H1 (cell line): ENCODE measurements at regions not wholly inside any gene's neighbourhood (a gene's known extent, or its start where the extent isn't known, plus 50 kb on each side); places are given as distances from the start of the nearest gene placed in this dataset.

ENCODE experiments used
- CTCF ChIA-PET: fragments of 300-600 bp; sonication (Branson Sonifier 250); formaldehyde crosslinking; loops from one replicate; lab custom pipeline; 2021; ENCODE audit not compliant: partially characterized antibody; lab: Charles Lee
- POLR2A ChIA-PET: fragments of 300-600 bp; sonication (Branson Sonifier 250); formaldehyde crosslinking; loops from one replicate; lab custom pipeline; 2021; ENCODE audit warnings: inconsistent platforms; ENCODE audit not compliant: partially characterized antibody; lab: Charles Lee
- DNase-seq, 2 experiments: peaks; one replicate each; pipeline versions ENCODE4 v3.0.0 to v3.0.0-alpha.2; 2010 to 2022; ENCODE audit warnings: low spot score in 2 of 2, low read depth in 1 of 2, mixed read lengths in 1 of 2
- FAIRE-seq: peaks from 2 replicates; lab custom pipeline; 2011; peaks lifted over from hg19 to GRCh38; lab: Jason Lieb, UNC
- H2AFZ ChIP-seq: 2 replicates; pipeline ENCODE4 v1.8.1; 2012; ENCODE audit warnings: low read length, inconsistent platforms
- H2AK5ac ChIP-seq: 2 replicates; pipeline ENCODE4 v1.6.1; 2013; ENCODE audit warnings: low read depth, low read length
- H2BK120ac ChIP-seq: replicated peaks from 2 replicates; pipeline ENCODE3; 2013; ENCODE audit warnings: low read depth, low read length, inconsistent platforms
- H2BK12ac ChIP-seq: 2 replicates; pipeline ENCODE4 v1.6.1; 2013; ENCODE audit warnings: low read depth, low read length
- H2BK15ac ChIP-seq: 2 replicates; pipeline ENCODE4 v1.6.1; 2013; ENCODE audit warnings: low read length
- H2BK20ac ChIP-seq: 2 replicates; pipeline ENCODE4 v1.6.1; 2013; ENCODE audit warnings: low read length
- H2BK5ac ChIP-seq: 2 replicates; pipeline ENCODE4 v1.6.1; 2013; ENCODE audit warnings: low read depth, low read length
- H3K14ac ChIP-seq: 2 replicates; pipeline ENCODE4 v1.6.1; 2013; ENCODE audit warnings: inconsistent platforms; ENCODE audit not compliant: insufficient read length
- H3K18ac ChIP-seq: 2 replicates; pipeline ENCODE4 v1.6.1; 2013; ENCODE audit warnings: low read length; ENCODE audit errors: extremely low read depth
- H3K23ac ChIP-seq: 2 replicates; pipeline ENCODE4 v1.6.1; 2013; ENCODE audit warnings: inconsistent platforms; ENCODE audit not compliant: insufficient read length
- H3K23me2 ChIP-seq: 2 replicates; pipeline ENCODE4 v1.6.1; 2013; ENCODE audit warnings: low read depth, low read length
- H3K27ac ChIP-seq: 2 replicates; pipeline ENCODE4 v1.6.1; 2011; ENCODE audit warnings: low read depth, low read length, inconsistent platforms
- H3K27me3 ChIP-seq, 4 experiments: replicated peaks in 1 of 4; 1 replicate in 1 of 4; 2 replicates in 3 of 4; pipeline versions ENCODE4 v1.6.1 to v1.8.1; 2011 to 2013; ENCODE audit warnings: low read length in 3 of 4, mild to moderate bottlenecking in 3 of 4, inconsistent platforms in 2 of 4, mixed read lengths in 2 of 4, moderate library complexity in 1 of 4; ENCODE audit not compliant: control insufficient read depth in 3 of 4, insufficient read depth in 3 of 4; ENCODE audit errors: extremely low read depth in 1 of 4
- H3K36me3 ChIP-seq, 4 experiments: 2 replicates each; pipeline versions ENCODE4 v1.6.1 to v1.8.1; 2011 to 2013; ENCODE audit warnings: mild to moderate bottlenecking in 4 of 4, low read length in 3 of 4, moderate library complexity in 2 of 4, control low read depth in 1 of 4, inconsistent platforms in 1 of 4; ENCODE audit not compliant: insufficient read depth in 4 of 4, control insufficient read depth in 2 of 4
- H3K4ac ChIP-seq: replicated peaks from 2 replicates; pipeline ENCODE3; 2013; ENCODE audit warnings: low read length, low read depth, mixed read lengths, inconsistent platforms; ENCODE audit not compliant: insufficient read length
- H3K4me1 ChIP-seq, 4 experiments: replicated peaks in 1 of 4; 1 replicate in 1 of 4; 2 replicates in 3 of 4; pipeline versions ENCODE4 v1.6.1 to v1.8.1; 2011 to 2013; ENCODE audit warnings: low read length in 3 of 4, inconsistent platforms in 2 of 4, mixed read lengths in 1 of 4; ENCODE audit not compliant: insufficient read depth in 4 of 4, control insufficient read depth in 3 of 4
- H3K4me2 ChIP-seq, 2 experiments: 2 replicates each; pipeline versions ENCODE4 v1.6.1 to v1.8.1; 2011 to 2013; ENCODE audit warnings: low read depth in 2 of 2, low read length in 2 of 2, control low read depth in 1 of 2, inconsistent platforms in 1 of 2, mild to moderate bottlenecking in 1 of 2; ENCODE audit not compliant: insufficient read depth in 1 of 2
- H3K4me3 ChIP-seq, 4 experiments: fragments of 200-600, 300-600 bp in 1 of 4; sonication (generic), shearing (Covaris generic), sonication (Bioruptor Twin) in 1 of 4; 2 replicates each; pipeline versions ENCODE4 v1.5.1 to v1.8.1; 2011 to 2016; ENCODE audit warnings: low read length in 4 of 4, low read depth in 3 of 4, control low read depth in 2 of 4, inconsistent platforms in 2 of 4, mild to moderate bottlenecking in 2 of 4, mixed read lengths in 1 of 4, moderate library complexity in 1 of 4; ENCODE audit not compliant: insufficient read depth in 2 of 4; ENCODE audit errors: extremely low read depth in 1 of 4
- H3K56ac ChIP-seq: replicated peaks from 2 replicates; pipeline ENCODE3; 2013; ENCODE audit warnings: low read depth, mild to moderate bottlenecking, mixed read lengths, low read length, inconsistent platforms; ENCODE audit not compliant: insufficient read length
- H3K79me1 ChIP-seq: 2 replicates; pipeline ENCODE4 v1.6.1; 2013; ENCODE audit warnings: low read depth, low read length, control low read depth
- H3K79me2 ChIP-seq, 2 experiments: 2 replicates each; pipeline versions ENCODE4 v1.6.1 to v1.8.1; 2012 to 2013; ENCODE audit warnings: low read length in 2 of 2, mild to moderate bottlenecking in 2 of 2, inconsistent platforms in 1 of 2; ENCODE audit not compliant: insufficient read depth in 2 of 2, control insufficient read depth in 1 of 2
- H3K9ac ChIP-seq, 4 experiments: replicated peaks in 1 of 4; 1 replicate in 1 of 4; 2 replicates in 3 of 4; pipeline versions ENCODE4 v1.6.1 to v1.8.1; 2011 to 2013; ENCODE audit warnings: low read depth in 3 of 4, low read length in 3 of 4, control low read depth in 2 of 4, mild to moderate bottlenecking in 2 of 4, moderate library complexity in 2 of 4, inconsistent platforms in 1 of 4; ENCODE audit errors: extremely low read depth in 1 of 4
- H3K9me3 ChIP-seq, 2 experiments: 2 replicates each; pipeline versions ENCODE4 v1.6.1 to v1.8.1; 2012 to 2013; ENCODE audit warnings: mild to moderate bottlenecking in 2 of 2, moderate library complexity in 2 of 2, control low read depth in 1 of 2, inconsistent platforms in 1 of 2, low read depth in 1 of 2, low read length in 1 of 2, mixed read lengths in 1 of 2; ENCODE audit not compliant: insufficient read depth in 2 of 2
- H4K20me1 ChIP-seq, 2 experiments: replicated peaks in 1 of 2; 2 replicates each; pipeline versions ENCODE3 to v1.8.1; 2011 to 2013; ENCODE audit warnings: inconsistent platforms in 2 of 2, low read length in 2 of 2, mild to moderate bottlenecking in 1 of 2; ENCODE audit not compliant: insufficient read depth in 2 of 2, control insufficient read depth in 1 of 2
- H4K5ac ChIP-seq: 2 replicates; pipeline ENCODE4 v1.6.1; 2013; ENCODE audit warnings: low read length, low read depth, mixed read lengths, inconsistent platforms; ENCODE audit not compliant: insufficient read length
- H4K8ac ChIP-seq: 2 replicates; pipeline ENCODE4 v1.8.0; 2013; ENCODE audit warnings: mild to moderate bottlenecking, moderate library complexity, low read length, inconsistent platforms; ENCODE audit not compliant: insufficient read depth; ENCODE audit errors: extremely low read depth
- H4K91ac ChIP-seq: replicated peaks from 2 replicates; pipeline ENCODE3; 2013; ENCODE audit warnings: low read length, mixed read lengths, inconsistent platforms; ENCODE audit not compliant: insufficient read length
- CEBPB ChIP-seq: IDR thresholded peaks from 2 replicates; pipeline ENCODE4 v1.6.1; 2012; ENCODE audit warnings: low read depth, low read length
- CHD1 ChIP-seq: IDR thresholded peaks from 2 replicates; pipeline ENCODE4 v1.6.1; 2012; ENCODE audit warnings: low read depth, low read length, improper control_type of control experiment
- WGBS, 2 experiments: shearing (Covaris generic) in 1 of 2; methylation state at CpG; one replicate each; pipeline versions ENCODE4 v1.1.6 to v1.1.7; 2013 to 2015; ENCODE audit warnings: low lambda C conversion rate in 2 of 2, mixed read lengths in 2 of 2, inconsistent platforms in 1 of 2, low coverage in 1 of 2, missing lambda C conversion rate in 1 of 2; ENCODE audit not compliant: insufficient replicate concordance in 2 of 2, insufficient coverage in 1 of 2, insufficient read length in 1 of 2; ENCODE audit errors: extremely low coverage in 1 of 2, missing lambda C conversion rate in 1 of 2; 5-methylcytosine and 5-hydroxymethylcytosine counted together

DNA sequence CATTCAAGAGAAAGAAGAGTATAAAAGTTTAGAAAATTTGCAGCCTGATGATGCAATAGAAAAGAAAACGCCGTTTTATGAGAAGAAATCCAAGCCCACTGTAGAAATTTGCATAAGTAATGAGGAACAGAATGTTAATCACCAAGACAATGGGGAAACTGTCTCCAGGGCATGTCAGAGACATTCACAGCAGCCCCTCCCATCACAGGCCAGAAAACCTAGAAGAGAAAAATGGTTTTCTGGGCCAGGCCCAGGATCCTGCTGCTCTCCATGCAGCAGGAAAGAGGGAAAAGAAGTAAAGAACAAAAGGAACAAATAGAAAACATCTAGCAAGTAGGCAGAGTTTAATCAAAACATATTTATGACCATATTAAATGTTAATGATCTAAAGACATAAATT is 119.0 kb downstream of the ANKRD50 start:
- Histone ChIP-seq H3K23me2 (no peaks in the 10 kb centered on the region), H2BK120ac (no peak overlapping the region), H3K9ac (no peak overlapping the region), H3K79me1 (no peaks in the 10 kb centered on the region), H4K91ac (no peak overlapping the region), H2BK15ac (no peak overlapping the region), H4K5ac (no peak overlapping the region), H3K4me3 (no peak overlapping the region), H4K8ac (no peak overlapping the region), H2AFZ (no peak overlapping the region), H3K14ac (no peak overlapping the region), H3K56ac (no peak overlapping the region), H3K36me3 (no peaks in the 10 kb centered on the region), H2BK20ac (no peak overlapping the region), H2BK12ac (no peak overlapping the region), H3K27me3 (no peaks in the 10 kb centered on the region), H3K23ac (no peak overlapping the region), H3K4me1 (peaks cover 0 to 4% (median under 1%) of the 10 kb centered on the region in 4 experiments; a peak in 2 of 7 replicates), H3K4me2 (no peak overlapping the region), H3K4ac (no peak overlapping the region), H3K9me3 (no peaks in the 10 kb centered on the region), H4K20me1 (no peaks in the 10 kb centered on the region), H3K27ac (no peak overlapping the region), H3K18ac (no peak overlapping the region), H3K79me2 (no peaks in the 10 kb centered on the region), H2AK5ac (no peak overlapping the region), H2BK5ac (no peak overlapping the region)
- WGBS, 2 experiments = 79% methylated on average over 2 of the region's 2 CpGs; no CpG with 5 or more reads in 1 of the 2 experiments
- TF ChIP-seq CHD1 (no peak), CEBPB (peak; percentile 23; the same call in 1 of the 2 replicates)
- FAIRE-seq (no peak), DNase-seq (no peak)
- ChIA-PET CTCF (no interaction called here), POLR2A (no interaction called here)
